NCI-H2171 treated with DMSO at 0.1 percent for 48 hours (cell line): ENCODE measurements at regions not wholly inside any gene's neighbourhood (a gene's known extent, or its start where the extent isn't known, plus 50 kb on each side); places are given as distances from the start of the nearest gene placed in this dataset.
"Not testable (repeated sequence)": the region's sequence is repeated elsewhere in the genome, so short reads cannot be mapped to it uniquely, and the experiment has no call there.

Experiments
- DNase-seq: peaks from one replicate; lab custom pipeline; 2025; lab: John Stamatoyannopoulos, UW

DNA sequence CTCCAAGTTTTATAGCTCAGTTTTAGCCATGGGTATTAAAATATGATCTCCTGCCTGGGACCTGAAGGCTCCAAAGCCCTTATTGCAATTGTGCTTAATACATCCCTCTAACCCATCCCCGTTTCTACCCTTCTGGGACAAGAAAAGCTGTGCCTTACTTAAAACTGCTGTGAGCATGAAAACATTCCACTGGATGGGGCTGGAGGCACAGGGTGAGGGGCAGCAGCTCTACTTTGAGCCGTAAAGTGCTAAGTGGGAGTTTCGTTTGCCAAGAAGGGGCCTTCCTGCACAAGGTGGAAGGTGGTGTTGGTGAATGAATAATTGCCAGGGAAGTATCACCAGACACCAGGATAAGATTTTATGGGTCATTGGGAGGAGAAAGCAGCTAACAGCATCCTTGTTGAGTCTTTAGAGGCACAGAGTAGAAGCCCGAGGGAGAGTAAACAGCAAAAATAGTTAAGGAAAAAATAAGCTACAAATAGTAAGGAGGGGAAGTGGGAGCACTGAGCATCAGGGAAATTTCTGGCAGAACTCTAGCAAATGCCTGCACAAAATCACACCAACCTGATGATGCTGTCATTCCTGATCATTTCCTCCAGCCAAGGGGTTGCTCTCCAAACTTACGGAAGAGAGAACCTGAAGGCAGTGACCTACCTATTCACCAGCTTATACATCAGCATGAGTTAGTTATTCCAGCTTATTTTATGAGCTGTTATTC lies 218.4 kb downstream of the MREG start:
- no peak for DNase-seq

DNA sequence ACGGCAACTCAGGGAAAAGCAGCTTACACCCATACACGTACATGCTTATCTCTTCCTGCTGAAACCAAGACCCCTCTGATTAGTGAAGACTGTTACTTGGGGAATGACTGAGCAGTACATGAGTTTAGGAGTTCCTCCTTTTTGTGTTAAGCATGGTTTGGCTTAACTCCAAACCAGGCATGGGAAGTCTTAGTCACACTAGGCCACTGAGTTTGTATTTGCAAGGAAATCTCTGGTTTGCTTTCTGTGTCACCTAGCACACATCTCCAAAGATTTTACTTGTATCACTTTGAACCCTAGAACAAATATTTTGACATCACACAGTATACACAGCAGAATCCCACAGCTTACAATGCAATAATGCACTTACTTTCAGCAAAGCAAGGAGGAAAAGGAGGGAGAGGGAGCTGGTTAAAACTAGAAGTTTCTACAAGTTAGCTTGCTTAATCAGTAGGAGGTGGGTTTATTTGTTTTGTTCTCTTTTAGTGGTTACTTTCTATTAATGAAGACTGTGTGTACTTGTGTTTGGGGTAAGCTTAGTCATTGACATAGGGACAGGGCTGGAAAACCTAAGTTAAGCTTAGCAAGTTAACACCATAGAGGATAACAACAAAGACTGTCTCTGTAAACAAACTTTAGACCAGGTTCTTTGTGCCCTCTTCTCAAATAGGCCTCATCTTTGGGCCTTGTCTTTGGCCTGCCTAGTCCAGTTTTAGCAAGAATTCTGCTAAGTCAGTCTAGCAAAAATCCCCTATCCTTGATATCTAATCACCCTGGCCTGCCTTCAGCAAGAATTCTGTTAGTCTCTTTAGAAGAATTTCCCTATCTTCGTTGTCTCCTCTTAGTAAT lies 219.4 kb downstream of the MREG start:
- DNase-seq = no peak

DNA sequence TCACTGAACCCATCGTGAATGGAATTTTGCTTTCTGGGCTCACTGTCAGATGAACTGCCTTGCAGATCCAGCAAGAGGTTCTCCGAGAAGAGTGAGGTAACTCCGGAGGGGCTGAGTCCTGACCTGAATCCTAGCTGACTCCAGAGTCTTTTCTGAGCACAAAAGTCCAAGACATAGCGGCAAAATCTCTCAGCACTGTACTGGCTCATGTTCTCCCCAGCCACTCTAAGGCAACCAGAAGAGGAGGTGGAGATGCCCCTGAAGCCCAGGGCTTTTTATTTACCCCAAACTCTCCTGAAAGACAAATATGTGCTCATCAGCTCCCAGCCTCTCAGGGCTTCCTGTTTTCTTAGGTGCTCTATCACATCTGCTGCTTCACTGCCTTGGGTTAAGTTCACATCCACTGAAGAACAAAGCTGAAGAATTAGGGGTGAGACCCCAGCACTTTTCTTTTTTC lies 221.8 kb downstream of the MREG start:
- no peak for DNase-seq

DNA sequence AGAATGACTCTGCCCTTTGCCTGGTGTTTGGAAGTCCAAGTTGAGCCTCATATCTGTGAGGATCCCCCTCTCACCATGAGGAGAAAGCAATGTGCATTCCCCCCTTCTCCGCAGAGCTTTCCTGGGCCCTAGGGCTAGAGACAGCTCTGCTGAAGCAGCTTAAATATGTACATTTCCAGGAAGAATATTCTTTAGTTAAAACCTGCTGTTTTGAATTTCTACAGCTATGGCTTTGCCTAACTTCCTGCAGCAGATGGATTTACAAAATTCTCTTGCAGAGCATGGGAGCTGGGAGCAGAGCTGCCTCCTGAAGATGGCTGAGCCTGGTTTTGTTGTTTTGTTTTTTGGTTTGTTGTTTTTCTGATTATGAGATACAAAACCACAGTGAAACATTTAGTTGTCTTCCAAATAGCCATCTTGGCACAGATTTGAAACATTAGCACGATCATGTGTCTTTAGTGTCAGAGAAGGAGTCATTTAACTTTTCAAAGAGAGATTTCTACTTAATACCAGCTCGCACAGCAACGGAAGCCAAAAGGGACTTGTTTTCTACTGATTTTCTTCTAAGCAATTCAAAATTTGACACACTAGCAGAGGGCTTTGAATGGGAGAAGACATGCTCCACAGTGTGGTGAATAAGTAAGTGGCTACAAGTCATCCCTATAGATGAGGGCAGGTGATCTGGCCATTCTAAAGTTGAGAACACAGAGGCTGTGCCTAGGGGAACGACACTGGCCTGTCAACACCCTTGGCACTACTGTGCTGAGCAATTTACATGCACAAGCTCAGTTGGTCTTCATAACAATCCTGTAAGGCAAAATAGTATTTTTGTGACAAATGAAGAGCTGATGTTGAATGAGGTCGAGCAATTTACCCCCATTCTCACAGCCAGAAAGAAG lies 222.6 kb downstream of the MREG start:
- no peak for DNase-seq

DNA sequence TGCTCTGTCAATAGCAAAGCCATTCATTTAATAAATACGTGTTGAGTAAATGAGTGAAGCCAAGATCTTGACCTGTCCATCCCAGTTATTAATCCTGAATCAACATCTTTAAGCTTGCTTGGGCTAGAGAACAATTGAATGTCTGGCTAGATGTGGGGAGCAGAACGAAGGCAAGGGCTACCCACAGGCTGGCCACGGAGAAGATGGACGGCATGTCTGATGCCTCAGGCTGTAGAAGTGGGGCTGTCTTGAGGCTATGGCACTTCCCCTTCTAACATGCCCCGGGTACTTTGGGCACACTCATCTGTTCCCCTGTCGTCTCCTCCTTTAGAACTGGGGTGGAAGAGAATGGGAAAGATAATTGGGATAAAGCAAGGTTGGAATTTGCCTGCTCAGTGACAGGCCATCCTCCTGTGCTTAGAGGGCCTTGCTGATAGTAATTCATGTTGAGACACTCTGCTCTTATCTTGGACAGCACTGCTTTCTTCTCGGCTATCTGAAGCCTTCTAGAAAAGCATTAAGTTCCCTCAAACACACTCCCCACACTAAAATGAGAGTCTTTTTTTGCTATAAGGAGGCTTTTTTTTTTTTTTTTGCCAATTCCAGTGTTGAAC lies 225.7 kb downstream of the MREG start:
- DNase-seq = no peak

DNA sequence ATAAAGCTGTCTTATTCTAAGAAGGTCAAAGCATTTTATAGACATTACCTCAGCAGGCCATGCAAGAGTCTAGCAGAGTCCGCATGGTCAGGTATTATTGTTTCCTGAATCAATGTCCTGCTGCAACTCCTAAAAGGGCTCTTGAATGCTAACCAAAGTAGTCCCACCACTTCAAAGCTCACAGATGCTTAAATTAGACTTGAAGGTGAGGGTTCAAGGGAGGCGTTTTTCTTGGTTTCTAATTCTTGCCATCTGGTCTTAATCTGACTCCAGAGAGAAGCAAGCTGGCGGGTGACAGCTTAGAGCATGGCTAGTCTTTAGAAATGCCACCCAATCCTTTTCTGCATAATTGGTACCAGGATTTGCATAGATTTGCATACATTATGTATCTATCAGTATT lies 226.3 kb downstream of the MREG start:
- DNase-seq = no peak

DNA sequence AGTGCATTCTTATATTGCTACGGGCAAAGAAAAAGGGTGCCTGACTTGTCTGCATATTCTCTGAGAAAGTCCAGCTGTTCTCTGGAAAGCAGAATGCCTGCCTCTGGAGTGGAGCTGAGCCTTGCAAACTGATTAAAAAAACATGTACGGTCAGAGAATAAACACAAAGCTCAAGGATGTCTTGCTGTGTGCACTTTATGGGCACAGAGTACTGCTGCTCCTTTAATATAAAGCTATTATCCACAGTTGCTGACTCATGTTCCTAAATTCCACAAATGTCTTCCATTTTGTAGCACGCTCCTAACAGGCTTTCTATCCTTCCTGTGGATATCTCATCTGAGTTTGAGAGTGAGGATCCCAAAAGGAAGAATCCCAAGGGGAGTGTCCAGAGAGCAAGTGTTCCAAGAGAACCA lies 229.0 kb downstream of the MREG start:
- no peak for DNase-seq

DNA sequence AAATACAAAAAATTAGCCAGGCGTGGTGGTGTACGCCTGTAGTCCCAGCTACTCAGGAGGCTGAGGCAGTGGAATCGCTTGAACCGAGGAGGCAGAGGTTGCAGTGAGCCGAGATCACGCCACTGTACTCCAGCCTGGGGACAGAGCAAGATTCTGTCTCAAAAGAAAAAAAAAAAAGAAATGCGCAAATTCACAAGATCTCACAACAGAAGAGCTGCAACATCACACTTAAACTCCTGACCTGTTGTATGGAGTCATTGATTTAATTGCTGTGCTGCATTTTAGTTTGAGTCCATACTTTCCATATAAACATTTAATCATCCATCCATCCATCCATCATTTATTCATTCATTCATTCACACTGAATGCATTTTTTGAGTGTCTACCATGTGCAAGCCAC lies 229.7 kb downstream of the MREG start:
- DNase-seq = not testable (repeated sequence)

DNA sequence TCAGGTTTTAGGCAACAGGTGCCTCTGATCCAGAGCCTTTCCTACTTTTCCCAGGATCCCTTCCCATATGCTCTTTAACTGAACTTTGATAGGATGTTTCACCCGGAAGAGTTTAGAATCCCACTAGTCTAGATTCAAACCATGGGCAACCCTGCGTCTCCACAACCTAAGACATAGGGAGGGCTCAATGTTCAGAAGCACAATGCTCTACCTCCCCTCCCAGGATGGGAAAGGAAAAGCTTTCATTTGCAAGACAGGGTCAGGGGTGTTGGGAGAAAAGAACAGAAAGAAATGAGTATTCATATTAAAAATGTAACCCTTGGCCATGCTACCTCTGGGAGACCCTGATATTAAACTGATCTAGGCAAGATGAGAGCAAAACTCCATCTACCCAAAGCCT lies 230.4 kb downstream of the MREG start:
- no peak for DNase-seq

DNA sequence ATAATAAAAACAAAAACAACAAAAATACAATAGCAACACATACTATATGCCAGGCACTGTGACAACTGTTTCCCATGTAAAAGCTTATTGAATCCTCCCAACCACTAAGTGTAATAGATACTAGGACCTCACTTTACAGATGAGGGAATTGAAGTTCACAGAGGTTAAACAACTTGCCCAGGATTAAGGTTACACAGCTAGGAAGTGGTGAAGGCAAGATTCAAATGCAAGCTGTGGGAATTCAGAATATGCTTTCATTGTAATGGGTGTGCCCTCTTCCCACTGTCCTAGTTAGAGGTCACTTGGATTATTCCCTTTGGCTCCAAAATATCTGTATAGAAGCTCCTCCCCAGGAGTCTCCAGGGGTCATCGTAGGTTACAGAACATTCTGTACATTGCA lies 231.1 kb downstream of the MREG start:
- DNase-seq = no peak

DNA sequence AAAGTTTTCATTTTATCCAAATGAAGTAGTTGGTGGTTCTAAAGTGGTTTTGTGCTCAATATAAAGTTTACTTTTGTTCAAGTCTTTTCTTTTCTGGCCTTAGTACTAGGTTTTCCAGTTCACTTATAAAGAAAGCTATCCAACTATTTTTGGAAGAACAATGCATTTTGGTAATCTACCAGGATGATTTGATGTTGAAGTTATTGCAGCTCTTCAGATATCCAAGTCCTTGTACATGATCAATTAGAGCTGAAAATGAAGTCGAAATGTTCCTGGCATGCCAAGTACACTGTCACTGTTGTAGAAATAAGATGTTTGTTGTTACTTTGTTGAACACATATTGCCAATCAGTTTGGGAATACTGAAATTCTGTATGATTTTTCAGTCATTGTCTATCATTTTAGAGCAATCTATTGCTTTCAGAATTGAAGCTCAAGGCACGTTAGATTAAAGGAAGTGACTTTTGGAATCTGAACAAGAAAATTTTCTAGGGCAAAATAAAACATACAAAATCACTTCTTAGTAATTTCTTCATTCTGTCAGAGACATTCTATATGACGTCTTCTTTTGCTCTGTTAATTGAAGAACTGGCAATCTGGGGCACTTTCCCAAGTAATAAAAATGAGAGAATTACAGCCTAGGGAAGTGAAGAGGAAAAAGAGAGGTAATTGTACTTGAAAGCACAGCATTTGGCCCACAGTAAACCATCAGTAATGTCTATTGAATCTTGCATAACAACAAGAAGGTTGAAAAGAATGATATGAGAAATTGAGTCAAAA lies 232.3 kb downstream of the MREG start:
- no peak for DNase-seq

DNA sequence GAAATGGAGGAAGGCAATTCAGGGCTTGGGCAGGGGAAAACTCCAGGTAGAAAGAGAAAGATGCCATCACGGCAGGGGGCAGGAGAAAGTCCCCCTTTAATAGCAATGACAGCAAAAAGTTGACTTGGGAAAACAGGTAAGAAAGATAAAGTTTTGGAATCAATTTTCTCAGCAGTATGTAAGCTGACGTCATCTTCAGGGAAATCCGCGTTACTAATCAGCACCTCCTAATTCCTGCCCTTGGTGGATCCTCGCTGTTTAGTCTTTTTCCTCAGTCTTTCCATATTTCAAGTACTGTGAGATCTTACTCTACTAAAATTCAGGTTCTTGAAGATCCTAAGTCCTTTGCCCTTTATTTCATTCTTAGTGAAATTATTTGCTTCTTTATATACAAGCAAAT lies 233.0 kb downstream of the MREG start:
- no peak for DNase-seq

DNA sequence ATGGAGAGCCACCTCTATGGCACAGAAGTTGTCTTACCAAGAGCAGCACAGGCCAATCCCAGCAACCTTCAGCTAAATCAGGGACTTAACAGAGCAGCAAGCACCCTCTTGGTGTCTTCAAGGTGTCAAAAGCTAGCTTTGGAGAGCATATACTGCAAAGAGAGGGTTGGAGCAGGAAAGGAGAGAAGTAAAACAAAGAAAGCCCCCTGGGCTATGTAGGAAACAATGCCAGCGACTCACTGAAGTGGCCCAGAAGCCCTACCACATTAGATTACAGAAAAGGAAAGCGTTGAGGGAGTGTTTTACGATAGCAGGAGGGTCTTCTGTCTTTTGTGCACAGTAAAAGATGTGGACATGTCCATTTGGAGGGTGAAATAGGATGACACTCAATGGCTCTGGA lies 233.4 kb downstream of the MREG start:
- no peak for DNase-seq

DNA sequence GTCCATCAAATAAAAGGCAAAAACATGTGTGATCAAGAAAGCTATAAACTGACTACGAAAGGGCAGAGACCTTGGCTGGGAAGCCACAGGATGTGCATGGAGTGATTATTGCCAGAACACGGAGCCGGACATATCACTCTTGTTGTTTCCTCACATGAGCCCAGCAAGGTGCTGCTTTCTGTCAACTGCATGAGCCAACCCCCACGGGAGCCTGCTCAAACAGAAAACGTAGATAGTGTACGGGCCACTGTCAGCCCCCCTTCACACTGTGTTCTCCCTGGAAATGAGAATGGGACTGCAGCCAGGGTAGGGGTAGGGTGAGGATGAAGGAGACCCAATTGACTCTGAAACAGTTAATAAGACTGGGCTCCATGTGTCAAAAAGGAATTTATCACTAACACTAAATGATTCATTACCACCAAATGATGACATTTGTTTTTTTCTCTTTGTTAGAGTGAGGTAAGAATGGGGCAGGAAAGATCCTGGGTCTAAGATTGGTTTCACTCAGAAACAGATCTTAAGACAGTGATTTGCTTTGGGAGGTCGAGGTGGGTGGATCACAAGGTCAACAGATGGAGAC lies 235.8 kb downstream of the MREG start:
- DNase-seq = no peak

DNA sequence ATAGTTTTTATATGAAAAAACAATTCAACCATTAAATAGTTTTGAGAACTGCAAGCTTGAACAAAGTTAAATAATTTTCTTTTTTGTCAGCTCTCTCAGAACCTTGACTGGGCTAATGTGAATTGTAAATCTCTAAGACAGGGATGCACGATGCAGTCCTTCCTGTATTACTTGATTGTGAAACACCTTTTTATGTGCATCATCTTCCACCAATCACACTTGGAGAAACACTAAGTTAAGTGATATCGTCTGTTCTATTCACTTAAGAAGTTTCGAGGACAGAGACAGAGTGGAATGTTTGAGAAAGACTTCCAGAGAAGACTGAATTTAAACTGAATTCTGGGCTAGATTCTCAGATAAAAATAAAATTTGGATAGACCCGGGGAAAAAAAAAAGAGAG lies 238.2 kb downstream of the MREG start:
- DNase-seq = no peak

DNA sequence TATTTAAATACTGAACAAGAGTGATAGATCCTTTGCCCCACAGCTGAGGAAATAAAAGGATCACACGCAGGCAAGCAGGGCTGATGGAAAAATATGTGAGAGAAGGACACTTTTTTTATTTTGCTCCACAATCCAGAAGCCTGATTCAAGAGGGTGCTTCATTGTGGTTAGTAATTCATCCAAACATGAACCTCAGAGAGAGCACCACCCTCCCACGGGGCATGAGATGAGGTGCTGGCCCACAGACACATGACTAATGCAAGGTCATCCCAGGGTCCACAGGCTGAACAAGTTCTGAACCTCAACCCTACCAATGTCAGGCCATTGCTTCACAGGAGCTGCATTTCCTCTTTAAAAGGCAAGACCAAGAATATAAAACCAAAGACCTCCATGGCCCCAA lies 239.6 kb downstream of the MREG start:
- DNase-seq = no peak

DNA sequence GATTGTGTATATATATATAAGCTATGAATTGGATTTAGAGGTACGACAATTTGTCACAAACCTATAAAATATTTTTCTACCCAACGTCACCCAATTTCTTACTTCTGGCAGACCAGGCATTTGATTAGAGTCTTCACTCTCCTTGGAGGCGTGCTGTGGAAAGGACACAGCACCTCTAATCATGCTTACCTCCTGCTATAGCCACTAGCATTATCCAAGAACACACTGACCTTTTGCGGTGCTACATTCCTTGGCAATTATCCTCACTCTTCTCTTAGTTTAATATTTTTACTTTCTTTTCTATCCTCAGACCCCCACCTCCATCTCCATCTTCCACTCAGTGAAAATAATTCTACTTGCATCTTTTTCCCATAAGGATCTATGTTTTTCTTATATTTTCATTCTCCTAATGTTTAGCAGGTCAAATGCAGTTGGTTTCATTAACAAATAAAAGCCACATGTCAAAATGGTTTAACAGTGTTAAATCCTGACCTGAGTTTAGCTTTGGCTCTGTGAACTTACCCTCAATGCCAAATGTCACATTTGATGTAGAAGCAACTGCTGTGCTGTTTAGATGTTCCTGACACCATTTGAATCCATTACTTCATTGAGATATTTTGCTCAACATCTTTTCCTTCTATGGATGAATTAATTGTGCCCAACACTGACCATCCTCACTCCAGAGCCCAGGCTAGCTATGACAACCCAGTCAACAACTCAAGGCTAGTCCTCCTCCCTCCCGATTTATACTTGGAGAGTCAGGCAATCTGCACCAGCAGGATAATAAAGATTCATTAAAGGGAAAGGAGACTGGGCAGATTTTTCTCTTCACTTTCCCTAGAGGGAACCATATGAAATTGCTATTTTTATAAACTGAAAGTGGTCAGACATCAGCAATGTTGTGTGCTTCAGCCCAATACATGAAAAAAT lies 240.5 kb downstream of the MREG start:
- DNase-seq = no peak

DNA sequence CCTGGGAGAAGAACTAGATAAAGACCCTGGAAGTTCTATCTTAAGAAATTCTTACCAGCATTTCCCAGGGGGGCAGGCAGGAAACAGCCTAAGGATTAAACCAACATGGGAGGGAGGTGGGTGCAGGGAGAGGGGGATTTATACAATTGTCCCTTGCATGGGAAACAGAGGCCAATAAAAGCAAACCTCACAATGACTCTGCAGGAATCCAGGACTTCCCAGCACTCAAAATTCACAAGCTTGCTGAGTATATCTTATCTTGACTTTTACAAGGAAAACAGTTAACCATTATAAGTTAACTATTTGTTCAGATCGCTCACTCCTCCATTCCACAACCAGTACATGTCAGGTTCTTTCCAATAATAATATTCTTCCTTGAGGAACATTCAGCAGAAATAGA lies 241.3 kb downstream of the MREG start:
- no peak for DNase-seq

DNA sequence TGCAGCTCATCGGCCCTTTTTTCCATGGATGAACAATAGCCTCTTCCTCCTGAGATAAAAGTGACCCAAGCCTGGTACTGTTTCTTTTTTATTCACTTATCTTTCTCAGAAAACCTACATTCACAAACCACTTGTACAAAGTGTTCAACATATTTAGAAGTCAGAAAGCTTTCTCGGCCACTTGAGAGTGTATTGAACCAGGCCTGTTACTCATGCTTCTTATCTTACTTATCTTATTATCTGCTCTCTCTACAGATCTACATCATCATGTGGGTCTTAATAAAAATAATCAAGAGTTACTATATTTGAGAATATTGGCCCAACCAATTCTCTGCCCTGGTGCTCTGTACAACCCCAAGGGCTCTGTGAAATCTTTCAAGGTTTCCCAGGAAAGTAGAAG lies 242.1 kb downstream of the MREG start:
- no peak for DNase-seq

DNA sequence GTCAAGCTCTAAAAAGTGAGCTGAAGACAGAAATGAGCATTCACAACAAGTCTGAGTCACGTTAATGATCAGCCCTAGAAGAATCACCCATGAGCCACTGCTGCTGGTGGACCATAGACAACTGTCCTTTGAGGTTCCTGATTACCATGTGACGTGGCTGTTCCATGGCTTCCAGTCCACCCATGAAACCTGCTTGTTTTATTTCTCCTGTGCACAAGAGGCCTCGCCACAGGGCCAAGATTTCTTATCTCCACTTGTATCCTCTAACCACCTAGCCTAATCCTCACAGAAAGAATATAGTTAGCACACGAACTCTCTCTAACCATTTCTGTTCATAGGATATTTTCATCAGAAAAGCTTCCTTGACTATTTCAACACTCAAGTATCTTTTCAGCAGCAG lies 242.7 kb downstream of the MREG start:
- DNase-seq = no peak
